ENCODE measurements at regions not wholly inside any gene's neighbourhood (a gene's known extent, or its start where the extent isn't known, plus 50 kb on each side); places are given as distances from the start of the nearest gene placed in this dataset.
"Not testable (repeated sequence)": the region's sequence is repeated elsewhere in the genome, so short reads cannot be mapped to it uniquely, and the experiment has no call there.

DNA sequence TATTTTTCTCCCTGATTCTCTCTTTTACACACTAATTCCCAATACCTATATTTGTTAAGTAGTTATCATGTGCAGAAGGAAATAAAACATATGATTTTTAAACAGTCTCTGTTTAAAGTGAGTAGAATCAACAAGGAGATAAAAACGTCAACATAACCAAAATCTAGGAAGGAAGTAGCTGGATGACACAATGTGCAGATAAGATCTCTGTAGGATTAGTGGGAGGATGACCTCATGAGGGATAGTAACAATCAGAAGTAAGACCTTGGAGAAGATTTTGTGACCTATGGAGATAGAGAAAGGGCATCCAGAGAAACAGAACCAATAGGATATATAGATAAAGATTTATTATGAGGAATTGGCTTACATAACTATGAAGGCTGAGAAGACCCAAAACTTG lies 262.6 kb upstream of the CDH11 start:
- no peak for DNase-seq

DNA sequence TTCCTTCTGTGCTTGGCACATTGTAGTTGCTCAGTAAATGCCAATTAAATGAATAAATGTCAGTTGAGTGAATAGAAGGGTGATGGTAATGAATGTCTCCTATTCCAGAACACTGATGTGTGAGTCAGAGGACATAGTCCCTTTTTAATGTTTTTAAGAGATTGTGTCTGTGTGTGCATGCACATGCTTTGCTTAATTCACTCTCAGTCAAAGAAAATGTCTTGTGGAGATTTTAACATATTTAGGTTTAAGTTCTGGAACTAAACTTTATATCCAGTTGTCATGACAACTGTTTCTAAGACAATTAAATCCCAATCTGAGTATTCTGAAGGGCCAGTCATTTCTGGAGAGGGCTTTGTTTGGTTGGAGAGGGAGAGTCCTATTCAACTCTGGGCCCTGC lies 255.3 kb upstream of the CDH11 start:
- DNase-seq: no peak

DNA sequence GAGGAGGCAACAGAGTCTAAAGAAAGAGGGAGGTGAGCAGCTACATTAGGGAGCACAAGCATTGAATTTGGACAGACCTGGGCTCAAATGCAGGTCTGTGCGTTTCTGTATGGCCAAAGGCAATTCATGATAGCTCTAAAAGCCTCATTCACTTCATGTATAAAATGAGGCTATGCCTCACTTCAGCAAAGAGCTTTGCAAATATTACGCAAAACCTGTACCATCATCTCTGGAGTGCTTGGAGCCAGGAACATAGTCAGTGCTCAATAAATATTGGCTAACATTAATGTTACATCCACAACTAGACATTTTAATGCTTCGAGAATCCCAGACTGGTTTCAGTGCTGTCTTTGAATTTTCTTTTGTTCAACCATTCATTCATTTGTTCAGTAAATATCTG lies 254.7 kb upstream of the CDH11 start:
- no peak for DNase-seq

DNA sequence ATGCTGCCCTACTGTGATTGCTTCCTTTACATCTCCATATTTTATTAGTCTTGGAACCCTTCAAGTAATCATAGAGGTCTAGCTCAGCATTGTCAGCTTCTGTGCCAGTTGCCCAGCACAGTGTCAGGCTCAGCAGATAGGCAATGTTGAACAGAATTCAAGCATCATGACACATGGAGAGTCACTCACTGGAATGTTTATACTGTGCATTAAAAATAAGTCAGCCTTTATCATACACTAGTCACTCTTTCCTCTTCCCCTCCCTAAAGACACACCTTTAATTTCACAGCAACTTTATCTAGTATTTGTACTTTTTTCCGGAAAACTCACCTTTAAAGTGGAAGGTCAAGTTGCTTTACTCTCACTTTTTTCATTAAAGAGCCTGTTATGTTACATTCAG lies 253.8 kb upstream of the CDH11 start:
- no peak for DNase-seq

DNA sequence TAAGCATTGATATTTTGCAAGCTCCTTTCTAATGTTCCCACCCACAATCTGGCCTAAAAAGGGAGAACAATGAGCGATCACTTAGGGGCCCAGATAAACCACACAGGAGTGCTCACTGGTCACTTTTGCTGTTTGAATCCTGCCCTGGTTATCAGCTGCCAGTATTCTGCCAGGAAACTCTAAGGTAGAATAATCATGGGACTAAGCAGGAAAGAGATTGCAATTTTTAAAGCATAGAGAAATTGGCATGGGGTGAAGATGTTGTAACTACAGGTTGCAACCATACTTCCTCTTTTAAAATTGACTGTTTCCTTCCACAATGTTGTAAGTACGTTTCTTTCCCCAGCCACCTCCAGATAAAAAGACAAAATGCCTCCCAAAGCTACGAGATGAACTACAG lies 251.2 kb upstream of the CDH11 start:
- DNase-seq: no peak

DNA sequence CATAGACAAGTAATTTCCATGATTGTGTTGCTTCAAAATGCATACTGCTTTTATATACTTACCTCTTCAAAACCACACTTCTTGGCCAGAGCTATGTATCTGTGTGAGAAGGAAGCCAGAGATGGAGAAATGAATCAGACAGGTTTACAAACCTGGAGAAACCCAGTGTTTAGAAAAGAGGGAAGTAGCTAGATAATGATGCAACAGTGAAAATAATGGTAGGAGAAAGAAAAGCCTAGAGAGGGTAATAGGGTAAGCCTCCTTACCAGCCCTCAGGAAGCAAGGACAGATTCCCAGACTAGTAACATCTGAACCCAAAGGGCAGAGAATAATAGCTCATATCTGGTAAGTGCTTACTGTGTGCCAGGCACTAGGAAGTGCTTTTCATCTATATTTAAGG lies 250.3 kb upstream of the CDH11 start:
- no peak for DNase-seq

DNA sequence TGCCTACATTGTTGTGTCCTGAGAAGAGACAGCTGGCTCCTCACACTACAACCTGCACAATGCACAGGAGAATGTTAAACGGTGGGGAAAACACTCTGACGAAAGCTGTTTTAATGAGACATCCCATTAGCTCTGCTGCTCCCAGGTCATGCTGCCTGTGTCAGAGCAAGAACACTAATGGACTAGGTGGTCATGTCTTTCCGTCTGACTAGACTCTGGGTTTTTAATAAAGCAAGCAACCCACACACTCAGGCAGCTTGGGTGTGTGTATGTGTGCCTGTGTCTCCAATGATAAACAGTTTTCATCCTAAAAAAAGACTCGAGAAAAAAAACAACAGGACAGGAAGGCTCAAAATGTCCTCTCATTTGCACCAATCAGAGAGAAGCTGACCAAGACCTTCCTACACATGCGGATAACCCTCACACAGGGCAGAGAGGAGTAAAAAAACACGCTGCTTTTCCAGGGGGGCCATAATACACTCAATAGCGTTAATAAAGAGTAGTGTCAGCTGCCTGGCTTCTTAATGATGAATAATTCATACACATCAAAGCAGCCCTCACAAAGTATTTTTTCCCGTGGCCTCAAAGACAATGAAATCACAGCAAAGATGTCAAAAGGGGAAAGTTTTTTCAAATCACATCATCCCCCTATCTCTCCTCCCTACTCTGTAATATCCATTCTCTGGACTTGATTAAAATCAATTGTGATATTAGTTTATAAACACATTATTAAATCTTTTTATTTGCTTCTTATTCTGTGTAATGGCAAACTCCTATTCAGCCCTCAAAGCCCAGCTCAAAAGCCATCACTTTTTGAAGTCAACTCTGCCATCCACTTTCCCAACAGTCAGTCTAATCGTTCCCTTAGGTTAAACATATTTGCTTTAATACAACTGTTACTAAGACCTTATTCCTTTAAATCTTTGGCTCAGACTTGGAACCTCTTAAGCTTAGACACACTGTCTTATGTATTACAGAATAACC lies 244.2 kb upstream of the CDH11 start:
- DNase-seq: no peak

DNA sequence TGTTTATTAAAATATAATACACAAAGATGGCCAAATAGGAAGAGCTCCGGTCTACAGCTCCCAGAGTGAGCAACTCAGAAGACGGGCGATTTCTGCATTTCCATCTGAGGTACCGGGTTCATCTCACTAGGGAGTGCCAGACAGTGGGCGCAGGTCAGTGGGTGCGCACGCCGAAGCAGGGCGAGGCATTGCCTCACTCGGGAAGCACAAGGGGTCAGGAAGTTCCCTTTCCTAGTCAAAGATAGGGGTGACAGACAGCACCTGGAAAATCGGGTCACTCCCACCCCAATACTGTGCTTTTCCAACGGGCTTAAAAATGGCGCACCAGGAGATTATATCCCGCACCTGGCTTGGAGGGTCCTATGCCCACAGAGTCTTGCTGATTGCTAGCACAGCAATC lies 234.9 kb upstream of the CDH11 start:
- not testable (repeated sequence) for DNase-seq

DNA sequence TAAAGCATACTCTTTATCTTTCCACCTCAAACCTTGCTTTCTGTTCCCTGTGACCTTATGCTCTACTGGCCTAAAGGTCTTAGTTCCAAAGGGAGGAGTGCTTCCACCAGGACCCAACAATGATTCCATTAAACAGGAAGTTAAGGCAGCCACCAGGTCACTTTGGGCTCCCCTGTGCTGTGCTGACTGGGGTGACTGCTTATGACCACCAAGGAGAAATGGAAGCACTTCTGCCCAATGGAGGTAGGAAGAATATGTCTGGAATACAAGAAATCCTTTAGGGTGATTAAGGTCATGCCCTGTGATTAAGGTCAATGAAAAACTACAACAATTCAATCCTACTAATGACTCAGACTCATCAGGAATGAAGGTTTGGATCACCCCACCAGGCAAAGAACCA lies 233.8 kb upstream of the CDH11 start:
- no peak for DNase-seq

DNA sequence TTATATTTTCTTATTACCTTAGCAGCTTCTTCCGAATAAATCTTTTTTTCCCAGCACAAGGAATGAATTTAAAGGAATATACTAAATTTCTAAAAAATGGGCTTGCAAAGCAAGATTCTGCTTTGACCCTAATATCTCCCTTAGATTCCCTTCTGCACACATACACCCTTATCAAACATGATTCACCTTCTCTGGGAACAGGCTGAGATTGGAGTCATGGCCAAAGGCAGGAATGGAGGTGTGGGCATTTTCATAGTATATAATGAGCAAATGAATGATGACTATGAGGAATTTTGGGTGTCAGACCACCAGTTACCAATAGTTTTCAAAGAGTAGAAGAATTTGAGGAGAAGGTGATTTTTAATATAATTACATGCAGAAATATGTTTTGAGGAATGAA lies 231.3 kb upstream of the CDH11 start:
- no peak for DNase-seq

DNA sequence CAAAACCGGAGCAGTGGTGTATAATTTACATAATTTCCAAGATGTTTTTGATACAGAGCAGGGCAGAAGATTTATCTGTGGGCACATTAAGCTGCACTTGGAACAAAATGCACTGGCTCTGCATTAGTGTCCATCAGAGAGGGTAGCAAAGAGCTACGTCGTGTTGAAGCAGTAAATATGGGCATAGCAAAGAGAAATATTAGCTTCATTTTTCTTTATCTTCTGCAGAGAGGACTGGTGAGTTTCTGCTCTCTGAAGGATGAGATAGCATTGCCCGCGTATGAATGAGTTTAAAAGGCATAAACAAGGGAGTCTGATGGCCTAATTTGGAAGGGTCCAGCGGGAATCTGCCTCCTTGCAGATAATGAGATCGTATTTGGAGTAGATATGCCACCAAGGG lies 227.8 kb upstream of the CDH11 start:
- no peak for DNase-seq

DNA sequence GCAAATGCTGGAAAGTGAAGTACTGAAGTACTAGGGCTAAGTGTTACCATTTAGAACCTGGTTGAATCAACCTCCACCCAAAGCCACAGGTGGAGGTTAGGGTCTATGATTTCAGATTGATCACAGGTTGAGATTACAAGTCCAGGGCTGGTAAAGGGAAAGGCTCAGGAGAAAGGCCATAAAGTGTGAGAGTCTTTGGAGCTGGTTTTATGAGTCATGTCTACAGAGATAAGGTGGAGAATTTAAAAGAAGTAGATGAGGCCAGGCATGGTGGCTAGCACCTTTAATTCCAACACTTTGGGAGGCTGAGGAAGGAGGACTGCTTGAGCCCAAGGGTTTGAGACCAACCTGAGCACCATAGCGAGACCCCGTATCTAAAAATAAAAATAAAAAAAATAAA lies 221.7 kb upstream of the CDH11 start:
- DNase-seq: no peak

DNA sequence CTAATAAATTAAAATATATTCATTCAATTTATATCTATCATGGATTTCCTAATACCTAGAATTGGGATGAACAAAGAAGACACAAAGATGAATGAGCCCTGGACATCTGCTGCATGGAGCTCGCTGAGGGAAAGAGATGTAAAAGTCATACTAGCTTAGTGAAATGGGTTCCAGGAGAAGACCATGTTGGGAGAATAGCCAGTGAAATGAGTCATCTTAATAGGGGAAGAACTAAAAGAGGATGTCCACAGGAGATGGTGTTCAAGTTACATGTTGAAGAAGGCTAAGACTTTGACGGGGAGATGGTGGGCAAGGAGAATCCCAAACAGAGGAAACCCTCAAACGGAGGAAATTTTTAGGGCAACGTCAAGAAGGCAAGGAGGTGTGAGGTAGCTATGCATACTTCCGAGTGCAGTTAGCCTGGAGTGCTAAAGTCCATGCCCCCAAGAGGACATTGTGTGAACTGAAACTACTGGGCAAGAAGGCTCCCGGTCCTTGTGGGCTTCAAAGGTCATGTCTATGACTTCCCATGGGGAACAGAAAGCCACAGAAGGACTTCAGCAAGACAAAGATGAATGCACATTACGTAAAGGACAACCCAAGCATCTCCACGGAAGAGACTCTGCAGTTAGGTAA lies 220.5 kb upstream of the CDH11 start:
- no peak for DNase-seq

DNA sequence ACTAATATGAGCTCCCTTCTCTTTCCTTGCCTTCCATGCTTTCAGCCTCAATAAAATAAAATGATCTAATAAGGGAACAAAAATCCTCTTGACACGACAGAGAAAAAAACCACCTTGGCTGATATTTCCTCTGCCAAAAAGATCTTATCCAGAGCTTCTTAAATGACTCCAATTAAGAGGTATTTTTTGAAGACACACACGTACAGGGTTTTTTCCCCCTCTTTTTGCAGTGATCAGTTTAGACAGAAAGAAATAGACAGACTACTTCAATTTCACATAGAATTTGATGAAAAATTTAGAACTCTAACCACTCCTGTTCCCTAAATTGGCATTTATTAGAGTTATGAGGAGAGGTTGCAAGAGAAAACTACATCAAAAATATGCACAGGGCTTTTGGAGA lies 217.2 kb upstream of the CDH11 start:
- no peak for DNase-seq

DNA sequence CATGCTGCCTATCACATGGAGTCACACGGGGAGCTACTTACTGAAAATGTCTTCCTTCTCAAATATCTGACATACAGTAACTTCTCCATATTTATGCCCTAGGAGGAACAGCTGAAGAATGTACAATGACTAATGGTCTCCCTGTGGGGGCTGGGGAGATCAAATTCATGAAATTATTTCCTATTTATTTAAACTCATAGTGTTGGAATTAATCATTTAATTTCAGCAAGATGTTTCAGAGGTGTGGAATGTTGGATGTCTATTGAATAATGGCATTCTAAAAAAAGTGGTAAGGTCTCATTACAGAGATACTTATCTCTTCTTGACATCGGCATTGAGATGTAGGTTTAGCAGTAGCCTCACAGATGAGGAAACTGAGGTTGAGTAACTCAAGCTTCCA lies 214.3 kb upstream of the CDH11 start:
- no peak for DNase-seq

DNA sequence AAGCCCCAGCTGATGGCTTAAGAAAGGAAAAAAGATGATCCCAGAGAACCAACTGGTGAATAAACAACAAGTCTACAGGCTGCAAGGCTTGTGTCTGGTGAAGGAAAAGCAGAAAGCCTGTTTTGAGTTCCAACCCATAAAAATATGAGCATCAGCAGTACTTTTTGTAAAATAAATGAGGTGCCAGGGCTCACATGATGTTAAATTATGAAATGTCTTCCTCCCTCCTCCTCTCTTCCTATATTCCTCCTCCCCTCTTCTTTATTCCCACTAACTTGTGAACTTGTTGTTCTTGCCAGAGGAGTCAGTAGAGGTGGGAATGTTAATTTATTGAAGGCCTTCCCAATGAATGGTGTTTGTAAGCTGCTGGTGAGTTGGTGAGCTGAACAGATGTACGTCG lies 212.2 kb upstream of the CDH11 start:
- no peak for DNase-seq

DNA sequence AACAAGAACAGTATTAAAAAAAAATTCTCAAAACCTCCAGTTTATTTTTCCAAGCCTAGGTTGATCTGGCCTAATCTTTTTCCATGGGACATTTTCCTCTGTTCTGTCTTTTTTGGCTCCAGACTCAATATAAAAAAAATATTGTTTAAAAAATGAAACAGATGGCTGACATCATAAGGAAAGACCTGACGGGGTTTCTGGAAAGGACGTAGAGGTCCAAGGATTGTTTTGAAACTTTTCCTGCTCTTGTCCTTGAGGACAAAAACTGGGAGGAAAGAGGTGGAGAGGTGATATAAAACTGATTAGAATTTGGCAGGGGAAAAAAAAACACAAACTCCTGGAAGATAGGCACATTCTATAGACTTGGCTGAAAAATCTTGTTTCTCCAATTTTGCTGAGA lies 211.4 kb upstream of the CDH11 start:
- no peak for DNase-seq

DNA sequence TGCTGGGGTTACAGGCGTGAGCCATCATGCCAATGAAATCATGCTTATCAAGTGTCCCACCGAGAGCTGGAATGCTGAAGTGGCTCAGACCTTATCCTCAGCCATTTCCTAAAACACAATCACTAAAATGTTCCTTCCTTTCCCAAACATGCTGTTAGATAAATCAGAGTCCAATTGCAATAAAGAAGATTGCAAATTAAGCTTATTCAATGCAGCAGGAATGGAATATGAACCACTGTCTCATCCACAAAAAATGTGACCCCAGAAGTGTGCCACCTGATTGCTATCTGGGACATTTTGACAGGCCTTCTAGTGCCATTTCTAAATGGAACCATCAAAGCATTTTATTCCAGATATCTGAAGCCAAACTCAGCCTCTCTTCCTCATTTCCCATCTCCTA lies 205.5 kb upstream of the CDH11 start:
- DNase-seq: no peak

DNA sequence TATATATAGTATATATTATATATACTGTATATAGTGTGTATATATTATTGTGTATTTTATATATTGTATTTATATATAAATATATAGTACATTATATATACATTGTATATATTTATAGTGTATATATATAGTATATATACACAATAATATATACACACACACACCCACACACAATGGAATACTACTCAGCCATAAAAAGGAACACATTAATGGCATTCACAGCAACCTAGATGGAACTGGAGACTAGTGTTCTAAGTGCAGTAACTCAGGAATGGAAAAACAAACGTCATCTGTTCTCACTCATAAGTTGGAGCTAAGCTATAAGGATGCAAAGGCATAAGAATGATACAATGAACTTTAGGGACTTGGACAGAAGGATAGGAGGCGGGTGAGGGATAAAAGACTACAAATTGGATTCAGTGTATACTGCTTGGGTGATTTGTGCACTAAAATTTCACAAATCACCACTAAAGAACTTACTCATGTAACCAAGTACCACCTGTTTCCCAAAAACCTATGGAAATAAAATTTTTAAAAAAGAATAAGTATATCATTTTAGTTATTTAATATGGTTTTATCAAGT lies 201.9 kb upstream of the CDH11 start:
- DNase-seq: no peak

DNA sequence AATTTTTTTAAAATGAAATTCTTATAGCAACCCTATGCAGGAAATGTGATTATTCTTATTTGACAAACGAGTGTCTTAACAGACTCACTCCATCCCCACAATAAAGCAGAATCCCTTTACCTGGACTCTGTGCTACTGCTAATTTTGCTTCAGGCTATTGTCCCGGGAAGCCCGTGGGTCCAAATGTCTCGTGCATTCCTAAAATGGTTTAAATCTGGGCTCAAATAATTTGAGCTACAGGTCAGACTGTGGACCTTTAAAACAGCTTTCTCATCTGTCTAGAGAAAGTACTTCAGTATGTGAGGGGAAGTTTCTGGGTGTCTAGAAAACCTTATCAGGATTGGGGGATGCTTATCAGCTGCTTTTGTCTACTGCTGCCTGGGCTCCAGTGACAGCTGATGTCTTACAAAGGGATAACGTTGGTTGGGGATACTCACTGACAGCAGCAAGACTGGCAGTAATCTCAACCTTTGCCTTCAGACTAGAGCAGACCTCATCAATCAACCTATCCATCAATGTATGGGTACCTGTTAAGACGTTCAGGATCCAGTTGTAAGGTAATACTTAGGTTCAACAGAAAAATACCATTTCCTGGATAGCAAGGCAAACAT lies 197.9 kb upstream of the CDH11 start:
- DNase-seq: no peak

DNA sequence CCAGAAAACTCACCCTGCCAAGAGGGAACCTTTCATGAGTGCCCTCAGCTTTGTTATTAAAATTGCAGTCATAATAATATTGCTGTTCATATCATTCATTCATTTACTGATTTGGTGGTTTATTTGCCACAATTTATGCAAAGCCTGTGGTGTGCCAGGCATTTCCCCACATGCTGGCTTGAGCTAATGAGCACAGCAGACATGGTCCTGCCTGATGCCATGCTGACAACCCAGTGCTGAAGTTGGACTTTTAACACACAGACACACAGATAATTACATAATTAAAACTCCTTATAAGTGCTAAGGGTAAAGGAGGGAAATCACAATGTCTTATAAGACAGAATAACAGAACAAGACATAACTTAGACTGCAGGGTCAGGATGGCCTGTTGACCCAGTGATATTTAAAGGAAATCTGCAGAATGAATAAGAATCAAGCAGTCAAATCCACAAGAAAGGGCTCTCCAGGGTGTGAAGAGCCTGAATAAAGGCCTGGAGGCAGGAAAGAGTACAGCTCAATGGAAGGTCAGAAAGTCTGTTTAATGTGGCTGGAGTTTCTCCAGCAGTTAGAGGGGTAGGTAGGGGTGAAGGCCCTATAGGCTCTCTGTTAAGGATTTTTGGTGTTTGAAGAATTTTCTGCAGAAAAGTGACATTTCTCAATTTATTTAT lies 196.9 kb upstream of the CDH11 start:
- DNase-seq: no peak

DNA sequence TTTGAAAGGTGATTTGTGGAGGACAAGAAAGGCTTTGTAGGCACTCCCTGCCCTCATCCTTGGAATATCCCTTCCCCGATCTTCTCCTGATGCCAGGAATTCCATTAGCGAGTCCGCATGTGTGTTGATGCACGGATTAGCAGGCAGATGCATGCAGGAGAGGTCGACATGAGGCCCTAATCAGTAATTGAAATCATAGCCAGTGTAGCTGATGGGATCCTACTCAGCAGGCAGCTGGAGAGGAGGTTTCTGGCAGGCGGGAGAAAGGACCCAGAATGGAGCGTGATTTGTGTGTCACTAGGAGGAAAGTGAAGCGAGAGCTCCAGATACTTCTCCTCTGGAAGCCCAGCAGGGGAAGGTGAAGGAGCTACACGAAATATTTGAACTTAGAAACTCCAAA lies 196.3 kb upstream of the CDH11 start:
- DNase-seq: no peak

DNA sequence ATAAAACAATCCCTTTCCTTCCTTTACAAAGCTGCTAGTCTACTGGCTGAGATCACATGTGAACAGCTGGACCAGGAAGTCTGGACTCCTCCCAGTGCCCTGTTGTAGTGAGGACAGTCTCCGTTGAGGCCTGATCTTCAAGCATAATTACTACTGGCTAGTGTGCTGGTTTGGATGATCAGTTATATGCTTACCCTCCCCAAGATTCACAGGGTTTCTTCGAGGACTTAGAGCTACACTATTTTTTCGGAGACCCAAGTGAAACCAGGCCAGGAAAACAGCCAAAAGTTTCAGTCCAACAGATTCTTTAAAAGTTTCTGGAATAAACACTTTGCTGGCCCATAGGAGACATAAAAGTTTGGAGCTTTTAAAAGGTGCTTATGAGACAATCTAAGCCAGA lies 194.9 kb upstream of the CDH11 start:
- no peak for DNase-seq
